Loucy (cell line): ENCODE measurements at regions not wholly inside any gene's neighbourhood (a gene's known extent, or its start where the extent isn't known, plus 50 kb on each side); places are given as distances from the start of the nearest gene placed in this dataset.

ENCODE experiments used
- CTCF ChIP-seq: fragments of 200-600 bp; sonication (generic); conservative IDR thresholded peaks from 2 replicates; pipeline ENCODE4 v1.5.1; 2014; ENCODE audit warnings: mild to moderate bottlenecking, antibody characterized with exemption, low read length
- EZH2phosphoT487 ChIP-seq: fragments of 200-600 bp; IDR thresholded peaks from 2 replicates; pipeline ENCODE4 v1.6.1; 2018; ENCODE audit warnings: antibody characterized with exemption, mild to moderate bottlenecking, moderate library complexity, borderline replicate concordance

- TF ChIP-seq CTCF = no peak
- no peak for TF ChIP-seq EZH2phosphoT487
Observed at GRCh38 chr10:124332426-124332825, 86.3 kb downstream of the OAT start.
